Neuron (in vitro differentiated cells): ENCODE measurements at regions not wholly inside any gene's neighbourhood (a gene's known extent, or its start where the extent isn't known, plus 50 kb on each side); places are given as distances from the start of the nearest gene placed in this dataset.

ENCODE experiments used
- H2AFZ ChIP-seq: one replicate; pipeline ENCODE4 v1.6.1; 2013; ENCODE audit warnings: low read depth, mild to moderate bottlenecking, inconsistent platforms, low read length, moderate library complexity
- H3K27me3 ChIP-seq: one replicate; pipeline ENCODE4 v1.6.1; 2013; ENCODE audit warnings: low read length; ENCODE audit not compliant: insufficient read depth
- H3K36me3 ChIP-seq: one replicate; pipeline ENCODE4 v1.6.1; 2013; ENCODE audit warnings: low read length; ENCODE audit not compliant: insufficient read depth
- H3K4me1 ChIP-seq: one replicate; pipeline ENCODE4 v1.6.1; 2013; ENCODE audit warnings: low read length; ENCODE audit not compliant: insufficient read depth
- H3K4me3 ChIP-seq: 2 replicates; pipeline ENCODE4 v1.5.1; 2013; ENCODE audit warnings: mild to moderate bottlenecking, low read length, moderate library complexity
- H3K9me3 ChIP-seq: one replicate; pipeline ENCODE4 v1.6.1; 2013; ENCODE audit warnings: low read length

DNA sequence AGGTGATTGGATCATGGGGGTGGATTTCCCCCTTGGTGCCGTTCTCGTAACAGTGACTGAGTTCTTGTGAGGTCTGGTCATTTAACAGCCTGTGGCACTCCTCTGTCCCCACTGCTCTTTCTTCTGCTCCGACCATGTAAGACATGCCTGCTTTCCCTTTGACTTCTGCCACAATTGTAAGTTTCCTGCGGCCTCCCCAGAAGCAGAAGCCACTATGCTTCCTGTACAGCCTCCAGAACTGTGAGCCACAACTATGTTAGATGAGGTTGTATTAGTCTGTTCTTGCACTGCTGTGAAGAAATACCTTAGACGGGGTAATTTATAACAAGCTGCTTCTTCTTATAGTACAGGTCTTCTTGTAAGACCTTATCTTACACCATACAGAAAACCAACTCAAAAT is 241.7 kb upstream of the KLF14 start:
- H3K36me3 ChIP-seq, result no peaks in the 10 kb centered on the region
- no peak overlapping the region for H2AFZ ChIP-seq
- H3K4me3 ChIP-seq, result no peak overlapping the region
- H3K4me1 ChIP-seq, result peaks cover 13% of the 10 kb centered on the region
- no peaks in the 10 kb centered on the region for H3K27me3 ChIP-seq
- peaks cover 10% of the 10 kb centered on the region for H3K9me3 ChIP-seq

DNA sequence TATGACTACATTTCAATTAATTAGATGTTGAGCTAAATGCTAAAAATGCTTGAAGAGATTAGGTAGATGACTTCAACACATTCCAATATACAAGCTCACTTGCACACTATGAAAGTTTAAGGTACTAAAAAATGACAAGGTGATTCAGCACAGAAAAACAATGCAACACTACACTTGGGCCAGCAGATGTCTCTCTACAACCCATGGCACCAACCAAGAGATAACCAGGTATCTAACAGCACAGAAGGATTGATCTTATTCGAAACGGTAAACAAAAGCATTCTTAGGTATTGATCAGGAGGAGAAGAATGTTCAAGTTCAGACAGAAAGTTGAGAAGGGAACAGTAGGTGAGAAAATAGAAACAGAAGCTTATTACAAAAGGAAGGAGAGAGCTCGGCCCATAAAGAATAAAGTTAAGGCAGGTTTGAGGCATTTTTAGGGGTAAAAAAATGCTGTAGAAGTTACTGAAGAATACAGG is 248.2 kb upstream of the KLF14 start:
- H3K27me3 ChIP-seq, result no peaks in the 10 kb centered on the region
- no peak overlapping the region for H3K4me3 ChIP-seq
- H3K4me1 ChIP-seq, result peaks cover 13% of the 10 kb centered on the region
- H3K9me3 ChIP-seq, result no peaks in the 10 kb centered on the region
- H2AFZ ChIP-seq, result no peak overlapping the region
- H3K36me3 ChIP-seq, result no peaks in the 10 kb centered on the region

DNA sequence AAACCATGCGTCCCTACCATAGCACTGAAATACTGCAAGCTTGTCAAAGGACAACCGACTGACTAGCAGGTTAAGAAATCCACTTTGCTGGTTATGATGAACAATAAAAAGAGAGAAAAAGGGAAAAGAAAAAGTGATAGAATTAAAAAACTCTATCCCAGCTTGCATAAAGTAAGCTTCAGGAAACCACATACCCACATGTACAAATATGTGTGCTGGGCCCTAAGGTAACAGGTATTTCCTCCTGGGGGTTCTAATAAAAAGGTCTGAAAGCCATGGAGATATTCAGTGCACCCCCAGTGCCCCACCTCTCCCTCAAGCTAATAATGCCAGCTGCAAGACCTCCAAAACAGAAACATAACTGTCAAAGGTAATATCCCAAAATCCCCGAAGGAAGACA is 248.6 kb upstream of the KLF14 start:
- Histone ChIP-seq H3K36me3 (no peaks in the 10 kb centered on the region), H2AFZ (no peak overlapping the region), H3K27me3 (no peaks in the 10 kb centered on the region), H3K4me1 (peaks cover 13% of the 10 kb centered on the region), H3K4me3 (no peak overlapping the region), H3K9me3 (no peaks in the 10 kb centered on the region)

DNA sequence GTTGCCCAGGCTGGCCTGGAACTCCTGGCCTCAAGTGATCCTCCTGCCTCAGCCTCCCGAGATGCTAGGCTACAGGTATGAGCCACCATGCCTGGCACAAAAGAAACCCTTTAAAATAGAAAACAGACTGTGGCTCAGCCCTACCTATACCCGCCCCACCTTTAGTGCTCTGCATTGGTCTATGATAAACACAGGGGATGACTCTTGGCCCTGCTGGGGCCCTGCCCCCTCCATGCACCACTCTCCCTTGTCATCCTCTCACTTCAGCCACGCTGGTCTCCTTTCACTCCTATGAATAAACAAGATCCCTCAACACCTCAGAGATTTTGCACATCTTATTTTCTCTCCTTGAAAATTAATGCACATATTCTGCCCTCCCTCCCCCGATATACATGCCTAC is 251.4 kb upstream of the KLF14 start:
- Histone ChIP-seq H3K36me3 (no peaks in the 10 kb centered on the region), H2AFZ (no peak overlapping the region)

DNA sequence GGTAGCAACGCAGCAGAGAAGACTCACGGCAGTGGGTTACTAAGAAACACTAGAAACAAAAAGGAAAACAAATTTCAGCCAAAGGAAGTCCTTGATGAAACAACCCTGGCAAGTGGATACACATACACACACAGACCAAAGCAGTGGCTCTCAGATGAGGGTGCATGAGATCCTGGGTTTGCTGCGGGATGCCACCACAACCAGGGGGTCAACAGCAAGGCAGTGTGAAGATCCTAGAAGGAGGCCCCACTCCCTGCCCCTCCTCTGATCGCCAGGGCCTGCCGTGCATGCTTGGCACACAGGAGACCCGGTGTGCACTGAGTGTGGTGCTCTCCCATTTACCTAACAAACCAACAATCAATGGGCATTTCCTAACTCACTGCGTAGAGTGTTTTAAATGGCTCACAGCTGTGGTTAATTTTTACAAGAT is 252.3 kb upstream of the KLF14 start:
- Histone ChIP-seq H3K4me3 (no peak overlapping the region), H3K9me3 (no peaks in the 10 kb centered on the region), H3K27me3 (no peaks in the 10 kb centered on the region), H3K4me1 (peaks cover 10% of the 10 kb centered on the region), H2AFZ (no peak overlapping the region), H3K36me3 (no peaks in the 10 kb centered on the region)

More for the DNA sequence above, 251.4 kb upstream of the KLF14 start:
- H3K4me1 ChIP-seq, result peaks cover 10% of the 10 kb centered on the region
- no peaks in the 10 kb centered on the region for H3K9me3 ChIP-seq
- no peaks in the 10 kb centered on the region for H3K27me3 ChIP-seq
- H3K4me3 ChIP-seq, result no peak overlapping the region

DNA sequence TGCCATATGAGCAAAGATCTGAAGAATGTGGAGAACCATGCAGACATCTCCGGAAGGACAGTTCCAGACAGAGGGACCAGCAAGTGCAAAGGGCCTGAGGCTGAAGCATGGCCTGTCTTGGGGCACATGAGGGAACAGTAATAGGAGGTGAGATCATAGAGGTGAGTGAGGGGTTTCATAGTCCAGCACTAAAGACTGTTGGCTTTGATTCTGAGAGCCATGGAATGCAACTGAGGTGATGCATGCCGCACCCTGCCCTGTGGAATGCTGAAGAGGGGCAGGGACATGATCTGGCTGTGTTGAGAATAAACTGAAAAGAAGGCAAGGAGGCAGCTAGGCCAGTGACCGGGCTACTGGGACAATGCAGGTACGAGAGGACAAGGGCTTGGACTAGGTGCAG is 253.1 kb upstream of the KLF14 start:
- Histone ChIP-seq H3K27me3 (no peaks in the 10 kb centered on the region), H3K36me3 (no peaks in the 10 kb centered on the region), H3K4me1 (peaks cover 10% of the 10 kb centered on the region), H3K4me3 (no peak overlapping the region), H3K9me3 (no peaks in the 10 kb centered on the region), H2AFZ (no peak overlapping the region)

- H3K4me3 ChIP-seq, result no peak overlapping the region
- H3K36me3 ChIP-seq, result no peaks in the 10 kb centered on the region
Observed at GRCh38 chr7:130988443-130988842, 254.4 kb upstream of the KLF14 start.

DNA sequence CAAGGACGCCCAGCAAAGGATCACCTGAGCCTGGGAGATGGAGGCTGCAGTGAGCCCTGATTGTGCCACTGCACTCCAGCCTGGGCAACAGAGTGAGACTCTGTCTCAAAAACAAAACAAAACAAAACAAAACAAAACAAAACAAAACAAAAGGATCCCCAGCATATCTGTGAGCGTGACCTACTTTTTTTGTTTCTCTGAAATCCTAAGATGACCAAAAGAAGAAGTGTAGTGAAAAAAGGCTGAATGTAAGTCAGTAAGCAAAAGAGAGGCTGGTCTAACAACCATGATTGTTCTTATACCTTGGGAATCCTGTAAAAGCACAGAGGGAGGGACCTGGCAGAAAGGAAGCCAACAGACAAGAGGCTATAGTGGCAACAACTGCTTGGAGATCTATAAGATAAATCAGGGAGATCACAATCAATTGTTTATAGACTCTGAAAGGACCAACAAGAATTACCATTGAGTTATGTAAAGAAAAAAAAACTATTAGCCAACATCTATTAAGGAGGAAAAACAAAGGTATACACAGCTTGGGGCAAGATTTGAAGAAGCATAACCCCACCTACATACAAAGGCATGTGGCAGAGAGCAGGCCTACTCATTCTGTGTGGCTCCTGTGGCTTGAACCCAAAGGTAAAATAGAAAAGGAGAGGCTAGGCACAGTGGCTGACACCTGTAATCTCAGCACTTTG is 255.2 kb upstream of the KLF14 start:
- Histone ChIP-seq H3K4me3 (no peak overlapping the region), H3K9me3 (no peaks in the 10 kb centered on the region), H3K36me3 (no peaks in the 10 kb centered on the region), H3K4me1 (peaks cover 10% of the 10 kb centered on the region), H2AFZ (no peak overlapping the region), H3K27me3 (no peaks in the 10 kb centered on the region)

More at GRCh38 chr7:130988443-130988842, 254.4 kb upstream of the KLF14 start:
- H3K27me3 ChIP-seq, result no peaks in the 10 kb centered on the region
- peaks cover 10% of the 10 kb centered on the region for H3K4me1 ChIP-seq
- H3K9me3 ChIP-seq, result no peaks in the 10 kb centered on the region
- no peak overlapping the region for H2AFZ ChIP-seq

- H3K4me1 ChIP-seq, result peaks cover 10% of the 10 kb centered on the region
- H3K4me3 ChIP-seq, result no peak overlapping the region
- no peaks in the 10 kb centered on the region for H3K36me3 ChIP-seq
- H3K9me3 ChIP-seq, result no peaks in the 10 kb centered on the region
- H2AFZ ChIP-seq, result no peak overlapping the region
- no peaks in the 10 kb centered on the region for H3K27me3 ChIP-seq
Observed at GRCh38 chr7:130990178-130990832, 256.3 kb upstream of the KLF14 start.

- peaks cover 3% of the 10 kb centered on the region for H3K4me1 ChIP-seq
- H3K36me3 ChIP-seq, result no peaks in the 10 kb centered on the region
- H2AFZ ChIP-seq, result no peak overlapping the region
- H3K9me3 ChIP-seq, result no peaks in the 10 kb centered on the region
- H3K27me3 ChIP-seq, result no peaks in the 10 kb centered on the region
- no peak overlapping the region for H3K4me3 ChIP-seq
Observed at GRCh38 chr7:130993671-130994365, 259.8 kb upstream of the KLF14 start.

DNA sequence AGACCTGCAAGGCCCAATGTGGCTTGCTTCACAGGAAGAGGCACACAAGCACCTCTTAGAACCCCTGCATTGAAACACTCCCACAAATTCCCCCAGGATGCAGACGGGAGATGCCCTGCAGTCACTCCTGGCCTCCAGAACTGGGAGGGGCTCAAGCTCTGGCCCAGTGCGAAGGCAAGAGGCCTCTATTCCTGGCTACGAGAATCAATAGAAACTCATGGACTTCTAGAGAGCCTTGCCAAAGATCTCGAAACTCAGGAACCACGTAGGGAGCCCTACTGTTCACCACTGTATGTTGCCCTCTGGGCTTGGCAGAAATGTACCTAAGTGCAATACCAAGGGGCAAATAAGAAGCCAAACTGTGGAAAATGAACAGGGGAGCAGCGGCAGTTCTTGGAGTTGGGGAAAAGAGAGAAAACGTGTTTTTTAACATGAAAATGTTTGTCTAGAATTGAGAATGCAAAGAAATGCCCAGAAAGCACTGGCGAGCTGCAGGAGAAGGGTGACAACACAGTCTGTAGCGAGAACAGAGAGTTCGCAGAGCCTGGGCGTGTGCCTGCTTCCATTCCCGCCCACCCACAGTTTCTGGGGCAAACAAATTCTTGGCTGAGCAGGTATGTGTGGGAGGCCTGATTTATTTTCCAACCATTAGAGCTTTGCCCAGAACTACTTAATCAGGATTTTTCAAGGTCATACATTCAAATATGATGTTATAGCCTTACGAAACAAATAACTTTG is 260.5 kb upstream of the KLF14 start:
- no peak overlapping the region for H2AFZ ChIP-seq
- H3K4me3 ChIP-seq, result no peak overlapping the region
- H3K4me1 ChIP-seq, result peaks cover 3% of the 10 kb centered on the region
- H3K9me3 ChIP-seq, result no peaks in the 10 kb centered on the region
- H3K36me3 ChIP-seq, result no peaks in the 10 kb centered on the region
- no peaks in the 10 kb centered on the region for H3K27me3 ChIP-seq

DNA sequence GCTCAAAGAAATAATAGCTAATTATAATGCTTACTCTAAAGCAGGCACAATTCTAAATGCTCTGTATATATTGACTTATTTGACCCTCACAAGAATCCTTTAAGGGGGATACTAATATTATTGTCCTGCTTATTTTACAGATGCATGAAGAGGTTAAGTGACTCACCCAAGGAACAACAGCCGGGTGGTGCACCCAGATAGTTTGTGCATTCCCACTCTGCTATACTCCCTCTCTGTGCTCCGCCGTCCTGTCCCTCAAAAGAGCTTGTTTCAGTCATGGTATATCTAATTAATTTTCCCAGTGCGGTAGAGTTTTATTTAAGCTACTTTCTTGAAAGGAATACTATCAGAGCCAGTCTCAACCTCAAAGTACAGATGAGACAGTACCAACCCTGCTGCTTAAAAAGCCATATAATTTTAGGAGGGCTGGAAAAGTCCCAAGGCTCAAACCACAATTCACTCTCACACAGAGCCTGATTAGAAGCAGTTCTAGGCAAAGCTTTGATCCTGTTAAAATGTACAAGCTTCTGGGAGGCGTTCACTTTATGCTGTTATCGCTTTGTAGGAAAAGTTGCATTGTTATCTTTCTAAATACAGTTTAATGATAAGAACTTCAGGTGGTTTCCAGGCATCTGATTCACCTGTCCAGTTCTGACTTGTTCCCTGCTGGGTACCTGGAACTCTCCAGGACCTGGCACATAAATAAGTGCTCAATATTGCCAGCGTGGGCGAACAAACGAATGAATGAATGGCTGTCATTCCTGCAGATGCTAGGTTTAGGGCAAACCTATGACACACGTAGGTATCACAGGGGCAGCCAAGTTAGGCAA is 261.5 kb upstream of the KLF14 start:
- no peak overlapping the region for H2AFZ ChIP-seq
- H3K36me3 ChIP-seq, result no peaks in the 10 kb centered on the region
- H3K9me3 ChIP-seq, result no peaks in the 10 kb centered on the region
- peaks cover 3% of the 10 kb centered on the region for H3K4me1 ChIP-seq
- H3K27me3 ChIP-seq, result no peaks in the 10 kb centered on the region
- no peak overlapping the region for H3K4me3 ChIP-seq
